SK-N-MC (cell line): ENCODE measurements at regions not wholly inside any gene's neighbourhood (a gene's known extent, or its start where the extent isn't known, plus 50 kb on each side); places are given as distances from the start of the nearest gene placed in this dataset.

ENCODE experiments used
- EZH2 ChIP-seq: fragments of 200-600 bp; sonication (generic); IDR thresholded peaks from one replicate; pipeline ENCODE4 v1.6.1; 2017; ENCODE audit warnings: antibody characterized with exemption
- FOXP2 ChIP-seq: optimal IDR thresholded peaks from 2 replicates; pipeline ENCODE3; 2011; ENCODE audit warnings: mild to moderate bottlenecking, moderate library complexity; ENCODE audit not compliant: insufficient read depth; ENCODE audit errors: extremely low read length, control extremely low read depth
- POLR2AphosphoS5 ChIP-seq: IDR thresholded peaks from 2 replicates; pipeline ENCODE4 v1.6.1; 2012; ENCODE audit warnings: mild to moderate bottlenecking, low read depth, low read length, borderline replicate concordance

- TF ChIP-seq POLR2AphosphoS5 (no peak), EZH2 (no peak), FOXP2 (no peak)
These were observed 108.9 kb upstream of the TOP3B start for GRCh38 chr22:22091400-22091878.
